ENCODE measurements at regions not wholly inside any gene's neighbourhood (a gene's known extent, or its start where the extent isn't known, plus 50 kb on each side); places are given as distances from the start of the nearest gene placed in this dataset.

- TF ChIP-seq EP300 (IDR thresholded peaks at IDR 0.05) (no peak), POLR2AphosphoS5 (IDR thresholded peaks at IDR 0.05) (no peak), POLR2A (IDR thresholded peaks at IDR 0.05) (no peak), CTCF (IDR thresholded peaks at IDR 0.05) (no peak)
- no peaks in the 10 kb centered on the region for H3K36me3 ChIP-seq
- peaks cover 0 to 21% (median 14%) of the 10 kb centered on the region in 4 donors for H3K4me1 ChIP-seq
- H3K9me3 ChIP-seq, result no peaks in the 10 kb centered on the region
- peak overlapping the region; percentile 47 to 62 (median 59) for H3K27ac ChIP-seq
- no peak overlapping the region for H3K4me3 ChIP-seq
- H3K27me3 ChIP-seq, result no peaks in the 10 kb centered on the region
- WGBS, 2 donors, result 62 to 67% methylated on average over 6 of the region's 6 CpGs
- intact Hi-C loops (cut with DNase I), result no loop called here
- DNase-seq, result no peak
These were observed 126.9 kb upstream of the OSMR start for GRCh38 chr5:38718771-38719391.

GRCh38 chr5:38719403-38719802 is 126.4 kb upstream of the OSMR start:
- Histone ChIP-seq H3K36me3 (no peaks in the 10 kb centered on the region), H3K27ac (peak overlapping the region in 3 of 4 donors; percentile 47 to 62 (median 62)), H3K4me1 (peaks cover 0 to 21% (median 14%) of the 10 kb centered on the region in 4 donors), H3K9me3 (no peaks in the 10 kb centered on the region), H3K27me3 (no peaks in the 10 kb centered on the region), H3K4me3 (no peak overlapping the region)
- intact Hi-C loops (cut with DNase I), result no loop called here
- WGBS, 2 donors, result 45 to 63% methylated on average over 1 of the region's 1 CpG
- no peak for DNase-seq
- TF ChIP-seq POLR2AphosphoS5 (IDR thresholded peaks at IDR 0.05) (no peak), EP300 (IDR thresholded peaks at IDR 0.05) (no peak), CTCF (IDR thresholded peaks at IDR 0.05) (no peak), POLR2A (IDR thresholded peaks at IDR 0.05) (no peak)

GRCh38 chr5:38719916-38720315 is 125.9 kb upstream of the OSMR start:
- Histone ChIP-seq H3K4me1 (peaks cover 0 to 21% (median 14%) of the 10 kb centered on the region in 4 donors), H3K27me3 (no peaks in the 10 kb centered on the region), H3K36me3 (no peaks in the 10 kb centered on the region), H3K9me3 (no peaks in the 10 kb centered on the region), H3K27ac (peak overlapping the region in 1 of 4 donors; percentile 62), H3K4me3 (no peak overlapping the region)
- TF ChIP-seq POLR2AphosphoS5 (IDR thresholded peaks at IDR 0.05), result no peak
- no peak for TF ChIP-seq EP300 (IDR thresholded peaks at IDR 0.05)
- TF ChIP-seq POLR2A (IDR thresholded peaks at IDR 0.05), result no peak
- no peak for TF ChIP-seq CTCF (IDR thresholded peaks at IDR 0.05)
- no peak for DNase-seq
- intact Hi-C loops (cut with DNase I), result no loop called here
- WGBS, 2 donors, result 71 to 80% methylated on average over 3 of the region's 3 CpGs

GRCh38 chr5:38720554-38721361 is 125.1 kb upstream of the OSMR start:
- H3K9me3 ChIP-seq, result no peaks in the 10 kb centered on the region
- H3K36me3 ChIP-seq, result no peaks in the 10 kb centered on the region
- no peak for DNase-seq
- peaks cover 0 to 21% (median 14%) of the 10 kb centered on the region in 4 donors for H3K4me1 ChIP-seq
- no peak overlapping the region for H3K4me3 ChIP-seq
- no peaks in the 10 kb centered on the region for H3K27me3 ChIP-seq
- WGBS, 2 donors, result 75 to 85% methylated on average over 6 of the region's 6 CpGs
- no peak overlapping the region for H3K27ac ChIP-seq
- intact Hi-C loops (cut with DNase I), result no loop called here
- no peak for TF ChIP-seq POLR2AphosphoS5 (IDR thresholded peaks at IDR 0.05)
- no peak for TF ChIP-seq EP300 (IDR thresholded peaks at IDR 0.05)
- no peak for TF ChIP-seq CTCF (IDR thresholded peaks at IDR 0.05)
- no peak for TF ChIP-seq POLR2A (IDR thresholded peaks at IDR 0.05)
